WERI-Rb-1 (cell line): ENCODE measurements at regions not wholly inside any gene's neighbourhood (a gene's known extent, or its start where the extent isn't known, plus 50 kb on each side); places are given as distances from the start of the nearest gene placed in this dataset.

Experiments
- DNase-seq: peaks from one replicate; pipeline ENCODE4 v3.0.0-alpha.2; 2020
- H3K27ac ChIP-seq: fragments of 250-450 bp; sonication (Bioruptor Pico); 2 replicates; pipeline ENCODE4 v1.5.1; 2020; ENCODE audit warnings: mild to moderate bottlenecking, moderate library complexity
- H3K27me3 ChIP-seq: fragments of 250-450 bp; sonication (Bioruptor Pico); 2 replicates; pipeline ENCODE4 v1.5.1; 2021; ENCODE audit warnings: mild to moderate bottlenecking, low read depth, moderate library complexity; ENCODE audit not compliant: insufficient read depth, severe bottlenecking
- H3K36me3 ChIP-seq: fragments of 250-450 bp; sonication (Bioruptor Pico); 2 replicates; pipeline ENCODE4 v1.5.1; 2020; ENCODE audit warnings: mild to moderate bottlenecking, moderate library complexity
- H3K4me3 ChIP-seq: 2 replicates; pipeline ENCODE4 v1.5.1; 2011; ENCODE audit warnings: low read depth, mild to moderate bottlenecking, control low read depth, low read length
- H3K9me3 ChIP-seq: fragments of 250-450 bp; sonication (Bioruptor Pico); 2 replicates; pipeline ENCODE4 v1.5.1; 2021; ENCODE audit warnings: mild to moderate bottlenecking, moderate library complexity; ENCODE audit not compliant: severe bottlenecking
- TF ChIP-seq, protein P1 (sequence below): IDR thresholded peaks from 2 replicates; pipeline ENCODE4 v1.5.1; 2011; ENCODE audit warnings: low read depth, mild to moderate bottlenecking, control low read depth, inconsistent platforms, low read length

GRCh38 chr2:151095463-151095862, 166.2 kb downstream of the RBM43 start:
- Histone ChIP-seq H3K27me3 (no peaks in the 10 kb centered on the region), H3K27ac (no peak overlapping the region), H3K9me3 (no peaks in the 10 kb centered on the region), H3K4me3 (no peak overlapping the region), H3K36me3 (no peaks in the 10 kb centered on the region)
- TF ChIP-seq, protein P1, sequence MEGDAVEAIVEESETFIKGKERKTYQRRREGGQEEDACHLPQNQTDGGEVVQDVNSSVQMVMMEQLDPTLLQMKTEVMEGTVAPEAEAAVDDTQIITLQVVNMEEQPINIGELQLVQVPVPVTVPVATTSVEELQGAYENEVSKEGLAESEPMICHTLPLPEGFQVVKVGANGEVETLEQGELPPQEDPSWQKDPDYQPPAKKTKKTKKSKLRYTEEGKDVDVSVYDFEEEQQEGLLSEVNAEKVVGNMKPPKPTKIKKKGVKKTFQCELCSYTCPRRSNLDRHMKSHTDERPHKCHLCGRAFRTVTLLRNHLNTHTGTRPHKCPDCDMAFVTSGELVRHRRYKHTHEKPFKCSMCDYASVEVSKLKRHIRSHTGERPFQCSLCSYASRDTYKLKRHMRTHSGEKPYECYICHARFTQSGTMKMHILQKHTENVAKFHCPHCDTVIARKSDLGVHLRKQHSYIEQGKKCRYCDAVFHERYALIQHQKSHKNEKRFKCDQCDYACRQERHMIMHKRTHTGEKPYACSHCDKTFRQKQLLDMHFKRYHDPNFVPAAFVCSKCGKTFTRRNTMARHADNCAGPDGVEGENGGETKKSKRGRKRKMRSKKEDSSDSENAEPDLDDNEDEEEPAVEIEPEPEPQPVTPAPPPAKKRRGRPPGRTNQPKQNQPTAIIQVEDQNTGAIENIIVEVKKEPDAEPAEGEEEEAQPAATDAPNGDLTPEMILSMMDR = no peak
- no peak for DNase-seq

- TF ChIP-seq, protein P1 = no peak
- Histone ChIP-seq H3K27me3 (no peaks in the 10 kb centered on the region), H3K9me3 (no peaks in the 10 kb centered on the region), H3K36me3 (no peaks in the 10 kb centered on the region), H3K4me3 (no peak overlapping the region), H3K27ac (no peak overlapping the region)
- no peak for DNase-seq
Measured at GRCh38 chr2:151091583-151091982, 170.1 kb downstream of the RBM43 start.

- TF ChIP-seq, protein P1 = no peak
- Histone ChIP-seq H3K9me3 (no peaks in the 10 kb centered on the region), H3K27ac (no peak overlapping the region)
Measured at GRCh38 chr2:151087377-151087776, 174.3 kb downstream of the RBM43 start.

DNA sequence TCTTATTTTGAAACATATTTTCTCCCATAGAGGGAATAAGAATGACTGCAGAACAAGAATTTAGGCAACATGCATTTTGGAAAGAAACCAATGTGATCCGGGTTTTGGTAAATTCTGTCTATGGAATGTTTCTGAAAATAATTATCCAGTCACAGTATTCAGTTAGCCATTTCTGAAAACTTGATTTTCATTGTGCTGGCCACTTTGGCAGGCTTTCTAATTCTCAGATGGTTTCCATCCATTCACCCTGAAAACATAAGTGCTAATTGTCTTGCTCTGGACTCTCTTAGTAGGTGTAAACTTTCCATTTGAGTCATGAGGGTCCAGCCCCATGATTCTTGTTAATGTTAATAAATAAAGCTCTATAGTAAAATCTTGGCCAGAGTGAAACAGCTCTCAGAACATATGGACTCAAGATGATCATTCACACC, 176.5 kb downstream of the RBM43 start:
- TF ChIP-seq, protein P1 = no peak
- no peak overlapping the region for H3K4me3 ChIP-seq
- H3K36me3 ChIP-seq = no peaks in the 10 kb centered on the region
- no peaks in the 10 kb centered on the region for H3K27me3 ChIP-seq
- H3K9me3 ChIP-seq = no peaks in the 10 kb centered on the region
- no peak overlapping the region for H3K27ac ChIP-seq
- no peak for DNase-seq

More at GRCh38 chr2:151087377-151087776, 174.3 kb downstream of the RBM43 start:
- DNase-seq = no peak
- no peaks in the 10 kb centered on the region for H3K27me3 ChIP-seq
- H3K36me3 ChIP-seq = no peaks in the 10 kb centered on the region
- no peak overlapping the region for H3K4me3 ChIP-seq

DNA sequence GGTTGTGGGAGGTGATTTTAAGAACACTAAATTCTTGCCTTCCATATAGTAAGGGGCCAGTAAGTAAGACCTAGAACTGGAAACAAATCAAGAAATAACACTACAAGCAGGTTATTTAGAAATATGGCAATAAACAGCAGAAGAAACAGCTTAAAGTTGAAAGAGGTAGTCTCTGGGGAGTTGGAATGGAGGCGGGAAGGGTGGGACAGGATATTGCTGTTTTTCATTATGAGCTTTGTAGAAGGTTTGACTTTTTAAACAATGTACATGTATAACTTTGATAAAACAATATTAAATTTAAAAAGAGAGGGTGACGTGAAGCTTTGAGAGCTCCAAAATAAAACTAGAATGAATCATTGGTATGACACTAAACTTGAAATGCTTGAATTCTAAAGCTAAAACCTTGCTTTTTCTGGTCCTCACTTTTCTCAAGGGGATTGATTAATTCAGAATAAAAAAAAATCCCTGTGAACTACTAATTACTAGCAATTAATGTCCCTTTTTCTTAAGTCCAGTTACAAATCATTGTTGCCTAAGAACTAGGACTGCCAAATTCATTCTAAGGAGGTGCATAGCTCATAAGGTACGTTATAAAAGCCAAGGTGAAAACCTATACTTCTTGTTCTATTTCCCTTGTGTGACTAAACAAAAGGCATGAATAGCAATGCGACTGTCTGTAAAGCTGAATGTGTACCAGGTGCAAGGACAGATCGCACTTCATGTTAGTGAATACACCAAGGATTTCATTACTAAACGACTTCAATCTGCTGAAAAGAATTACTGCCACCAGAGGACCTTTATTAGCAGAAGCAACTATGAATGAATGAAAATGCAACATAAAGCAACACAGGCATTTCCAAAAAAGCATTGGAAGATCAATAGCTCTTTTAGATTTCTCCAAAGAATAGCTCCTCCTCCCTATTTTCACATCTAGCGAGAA, 177.5 kb downstream of the RBM43 start:
- no peaks in the 10 kb centered on the region for H3K36me3 ChIP-seq
- H3K9me3 ChIP-seq = no peaks in the 10 kb centered on the region
- no peak for DNase-seq
- TF ChIP-seq, protein P1 = no peak
- no peak overlapping the region for H3K4me3 ChIP-seq
- H3K27ac ChIP-seq = no peak overlapping the region
- no peaks in the 10 kb centered on the region for H3K27me3 ChIP-seq

DNA sequence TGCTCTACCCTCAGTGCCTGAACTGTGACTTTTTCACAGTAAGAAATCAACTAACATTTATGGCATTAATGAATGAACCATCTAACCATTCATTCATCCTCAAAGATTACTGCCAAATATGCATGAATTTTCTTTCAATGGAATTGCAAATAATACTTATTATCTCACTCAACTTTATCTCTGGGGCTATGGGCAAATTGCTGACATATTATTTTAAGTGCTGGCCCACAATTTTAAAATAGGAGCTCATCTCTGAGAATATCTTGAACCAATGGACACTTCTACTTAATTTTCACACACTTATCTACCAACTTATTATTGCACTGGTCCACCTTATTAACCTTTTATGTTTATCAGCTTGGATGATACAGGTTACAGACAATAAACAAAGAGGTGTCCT, 182.8 kb downstream of the RBM43 start:
- DNase-seq = no peak
- Histone ChIP-seq H3K27me3 (no peaks in the 10 kb centered on the region), H3K9me3 (no peaks in the 10 kb centered on the region), H3K4me3 (no peak overlapping the region), H3K27ac (no peak overlapping the region), H3K36me3 (no peaks in the 10 kb centered on the region)
- TF ChIP-seq, protein P1 = no peak
